ENCODE measurements at regions not wholly inside any gene's neighbourhood (a gene's known extent, or its start where the extent isn't known, plus 50 kb on each side); places are given as distances from the start of the nearest gene placed in this dataset.
"Not testable (repeated sequence)": the region's sequence is repeated elsewhere in the genome, so short reads cannot be mapped to it uniquely, and the experiment has no call there.

DNA sequence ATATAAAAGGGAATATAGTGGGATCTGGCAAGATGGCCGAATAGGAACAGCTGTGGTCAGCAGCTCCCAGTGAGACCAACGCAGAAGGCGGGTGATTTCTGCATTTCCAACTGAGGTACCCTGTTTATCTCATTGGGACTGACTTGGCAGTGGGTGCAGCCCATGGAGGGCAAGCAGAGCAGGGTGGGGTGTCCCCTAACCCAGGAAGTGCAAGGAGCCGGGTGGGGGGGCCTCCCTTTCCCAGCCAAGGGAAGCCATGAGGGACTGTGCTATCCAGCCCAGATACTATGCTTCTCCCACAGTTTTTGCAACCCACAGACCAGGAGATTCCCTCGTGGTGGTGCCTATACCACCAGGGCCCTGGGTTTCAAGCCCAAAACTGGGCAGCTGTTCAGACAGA lies 342.4 kb downstream of the RPS29 start:
- not testable (repeated sequence) for DNase-seq (ENCODE audit: low read depth, low spot score)

DNA sequence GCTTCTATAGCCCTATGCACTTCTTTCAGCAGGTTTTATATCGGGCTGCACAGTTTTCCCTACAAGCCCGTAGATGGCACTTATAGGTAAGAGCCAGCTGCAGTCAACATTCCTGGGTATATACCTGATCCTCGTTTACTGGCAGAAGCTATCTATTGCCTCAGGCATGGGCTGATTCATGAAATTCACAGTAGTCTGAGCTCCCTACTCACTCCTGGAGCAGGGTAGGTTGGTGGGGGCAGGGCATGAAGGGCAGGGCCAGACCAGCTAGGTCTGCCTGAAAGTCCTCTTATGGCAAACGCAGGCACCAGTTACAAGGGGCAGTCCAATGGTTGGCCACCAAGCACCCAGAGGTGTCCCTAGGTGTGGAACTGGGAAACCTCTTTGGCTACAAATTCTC lies 345.8 kb downstream of the RPS29 start:
- no peak for DNase-seq (ENCODE audit: low read depth, low spot score)

DNA sequence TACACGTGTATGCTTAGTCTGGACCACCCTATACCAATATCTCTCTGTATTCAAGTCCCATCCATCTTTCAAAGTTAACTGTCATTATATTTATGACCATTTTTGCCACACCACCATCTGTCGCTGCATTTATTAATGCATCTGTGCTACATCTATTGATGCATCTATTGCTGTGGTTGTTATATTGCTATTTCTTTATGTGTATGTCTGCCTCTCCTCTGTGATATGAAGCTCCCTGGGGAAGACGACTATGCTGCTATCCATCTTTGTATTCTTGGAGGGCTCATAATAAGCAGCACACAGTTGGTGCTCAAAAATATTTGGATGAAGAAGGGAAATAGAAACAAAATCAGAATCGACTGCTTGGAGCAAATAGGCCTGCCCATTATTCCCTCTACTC lies 357.6 kb downstream of the RPS29 start:
- DNase-seq (ENCODE audit: low read depth, low spot score) = no peak

DNA sequence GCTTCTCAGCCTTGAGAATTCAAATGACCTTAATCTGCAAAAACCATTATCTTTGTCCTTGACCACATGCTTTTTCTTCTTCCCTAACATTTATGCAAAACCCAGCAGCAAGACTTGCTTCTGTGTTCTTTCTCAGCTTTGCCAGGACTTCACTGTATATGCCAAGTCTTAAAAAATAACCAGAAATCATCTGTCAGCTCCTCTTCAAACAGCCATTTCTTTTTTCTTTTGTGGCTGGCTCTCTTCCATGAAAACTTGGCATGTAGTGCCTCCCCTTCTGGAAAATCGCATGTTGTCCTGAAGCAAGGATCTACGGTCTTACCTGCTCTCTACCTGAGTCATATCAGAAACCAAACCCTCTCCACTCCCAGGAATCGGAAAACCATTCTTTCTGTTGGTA lies 364.9 kb downstream of the RPS29 start:
- no peak for DNase-seq (ENCODE audit: low read depth, low spot score)

DNA sequence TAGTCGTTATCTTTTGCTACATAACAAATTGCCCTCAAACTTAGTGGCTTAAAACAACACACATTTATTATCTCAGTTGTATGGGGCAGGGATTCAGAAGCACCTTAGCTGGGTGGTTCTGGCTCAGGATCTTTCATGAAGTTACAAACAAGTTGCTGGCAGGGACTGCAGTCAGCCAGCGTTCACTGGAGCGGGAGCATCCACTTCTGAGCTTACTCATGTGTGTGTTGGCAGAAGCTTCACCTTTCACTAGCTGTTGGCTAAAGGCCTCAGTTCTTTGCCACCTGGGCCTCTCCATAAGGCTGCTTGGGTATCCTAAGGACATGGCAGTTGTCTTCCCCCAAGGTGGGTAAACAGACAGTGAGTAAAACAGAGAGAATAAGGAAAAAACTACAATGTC lies 365.7 kb downstream of the RPS29 start:
- DNase-seq (ENCODE audit: low read depth, low spot score) = no peak

DNA sequence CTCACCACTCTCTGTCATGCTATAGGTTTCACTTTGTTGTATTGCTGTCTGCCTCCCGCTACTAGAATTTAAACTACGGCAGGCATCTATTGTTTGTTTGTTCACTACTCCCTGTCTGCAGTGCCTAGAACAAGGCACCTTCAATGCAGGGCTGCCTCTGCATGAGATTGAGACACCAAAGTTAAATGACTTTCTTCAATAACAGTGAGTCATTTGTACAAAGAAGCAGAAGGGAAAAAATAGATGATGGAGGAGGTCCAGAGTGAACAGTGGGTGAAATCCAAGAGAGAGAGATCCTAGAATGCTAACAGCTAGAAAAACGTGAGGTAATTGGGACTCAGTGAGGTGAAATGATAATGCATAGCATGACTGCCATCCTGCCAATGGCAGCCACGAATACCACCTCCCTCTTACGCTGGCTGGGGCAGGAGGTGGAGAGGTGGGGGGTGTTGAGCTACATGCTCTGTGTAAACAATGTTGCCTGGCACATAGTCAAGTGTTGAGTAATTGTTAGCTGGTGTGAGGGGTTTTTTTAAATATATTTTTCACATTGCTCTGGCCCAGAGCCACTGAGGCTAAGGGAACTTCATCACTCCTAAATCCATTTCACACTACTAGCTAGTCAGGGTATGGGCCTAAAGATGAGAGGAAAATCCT lies 367.6 kb downstream of the RPS29 start:
- no peak for DNase-seq (ENCODE audit: low read depth, low spot score)

DNA sequence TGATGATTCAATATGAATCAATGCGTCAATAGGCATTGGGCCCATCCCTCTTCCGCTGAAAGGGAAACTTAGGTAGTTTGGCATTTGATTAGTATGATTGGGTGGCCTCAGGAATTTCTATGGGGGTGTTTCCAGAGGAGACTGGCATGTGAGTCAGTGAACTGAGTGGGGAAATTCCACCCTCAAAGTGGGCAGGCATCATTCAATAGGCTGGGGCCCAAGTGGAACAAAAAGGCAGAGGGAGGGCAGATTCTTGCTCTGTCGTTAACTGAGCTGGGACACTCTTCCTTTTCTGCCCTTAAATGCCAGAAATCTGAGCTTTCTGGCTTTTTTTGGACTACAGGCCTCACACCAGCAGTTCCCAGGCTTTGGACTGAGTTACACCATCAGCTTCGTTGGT lies 373.5 kb downstream of the RPS29 start:
- no peak for DNase-seq (ENCODE audit: low read depth, low spot score)

DNA sequence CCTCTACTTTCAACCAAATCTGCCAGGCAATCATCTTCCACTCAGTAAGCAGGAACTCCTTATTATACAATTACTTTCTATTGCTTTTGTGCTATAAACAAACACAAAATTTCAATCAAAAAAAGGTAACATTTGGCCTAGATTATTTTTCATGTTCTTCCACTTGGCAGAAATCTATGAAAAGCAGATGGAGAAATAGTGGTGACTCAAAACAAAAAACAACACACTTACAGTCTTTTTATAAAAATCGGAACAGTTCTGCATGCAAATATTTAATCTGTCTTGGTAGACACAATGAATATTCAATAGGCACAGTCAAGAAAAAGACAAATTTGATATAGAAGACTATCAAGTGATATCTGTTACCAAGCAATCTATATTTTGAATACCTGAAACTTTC lies 376.8 kb downstream of the RPS29 start:
- no peak for DNase-seq (ENCODE audit: low read depth, low spot score)

DNA sequence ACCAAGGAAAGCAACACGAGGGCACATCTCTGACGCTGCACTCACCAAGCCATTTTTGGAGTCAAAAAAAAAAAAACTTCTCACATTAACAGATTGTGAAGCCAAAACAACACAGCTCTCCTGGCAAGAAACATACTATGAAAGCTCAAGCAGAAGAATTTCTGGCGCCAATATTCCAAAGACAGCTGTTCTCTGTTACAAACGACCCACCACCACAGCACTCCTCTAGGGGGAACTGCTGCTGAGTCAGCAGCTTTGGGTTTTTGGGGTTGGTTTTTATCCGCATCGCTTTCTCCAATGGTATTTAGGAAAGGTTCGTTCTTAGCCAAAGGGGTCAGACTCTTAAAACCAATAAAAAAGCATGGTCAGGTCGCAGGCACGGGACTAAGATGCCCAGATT lies 379.4 kb downstream of the RPS29 start:
- no peak for DNase-seq (ENCODE audit: low read depth, low spot score)

DNA sequence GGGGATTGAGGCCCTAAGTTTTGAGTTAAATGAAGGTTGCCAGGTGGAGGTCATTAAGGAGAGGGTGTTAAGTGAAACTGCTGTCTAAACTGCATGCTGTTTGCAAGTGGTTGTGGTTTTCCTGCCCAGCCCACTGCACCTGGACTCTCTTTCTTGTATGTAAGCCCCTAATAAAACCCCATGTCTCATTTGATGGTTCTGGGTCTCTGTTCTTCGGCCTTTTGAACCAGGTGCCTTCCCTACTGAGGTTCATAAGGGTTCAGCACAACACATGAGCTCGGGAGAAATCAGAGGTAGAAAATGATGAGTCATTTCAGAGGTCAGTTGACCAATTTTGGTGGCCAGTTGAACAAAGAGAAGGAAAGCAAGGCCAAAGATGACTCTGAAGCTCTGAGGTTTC lies 382.5 kb downstream of the RPS29 start:
- DNase-seq (ENCODE audit: low read depth, low spot score) = no peak

DNA sequence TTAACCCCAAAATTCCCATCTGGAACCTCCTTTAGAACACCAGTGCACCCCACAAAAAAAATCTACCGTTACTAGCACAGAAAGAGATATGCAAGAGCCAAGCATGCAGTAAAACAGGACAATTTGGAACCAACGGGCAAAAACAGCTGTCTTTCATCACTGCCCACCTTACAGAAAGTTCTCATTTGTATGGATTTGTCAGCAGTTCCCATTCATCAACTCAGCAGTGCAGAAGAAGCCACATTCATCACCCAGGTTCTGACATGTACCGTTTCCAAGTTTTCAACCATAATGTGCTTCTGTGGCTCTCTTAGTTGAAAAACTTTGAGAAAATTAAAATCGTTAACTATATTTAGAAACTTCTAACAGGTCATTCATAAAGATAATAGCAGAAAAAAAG lies 387.0 kb downstream of the RPS29 start:
- DNase-seq (ENCODE audit: low read depth, low spot score) = no peak

DNA sequence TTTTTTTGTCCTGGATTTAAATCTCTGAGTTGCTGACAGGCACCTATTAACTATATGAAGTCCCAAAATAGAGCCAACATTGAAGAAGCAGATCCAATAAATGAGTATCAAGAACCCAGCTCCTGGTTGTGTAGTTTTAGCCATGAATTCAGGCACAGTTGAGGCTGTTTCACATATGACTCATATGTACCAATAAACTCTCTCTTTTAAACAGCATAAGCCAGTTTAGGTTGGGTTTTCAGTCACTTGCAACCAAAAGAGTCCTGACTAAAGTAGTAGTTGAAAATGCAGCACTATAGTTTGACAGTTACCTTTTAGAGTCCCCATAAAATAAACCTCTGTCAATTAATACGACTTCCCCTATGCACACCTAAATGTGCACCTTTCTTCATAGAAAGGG lies 389.9 kb downstream of the RPS29 start:
- no peak for DNase-seq (ENCODE audit: low read depth, low spot score)

DNA sequence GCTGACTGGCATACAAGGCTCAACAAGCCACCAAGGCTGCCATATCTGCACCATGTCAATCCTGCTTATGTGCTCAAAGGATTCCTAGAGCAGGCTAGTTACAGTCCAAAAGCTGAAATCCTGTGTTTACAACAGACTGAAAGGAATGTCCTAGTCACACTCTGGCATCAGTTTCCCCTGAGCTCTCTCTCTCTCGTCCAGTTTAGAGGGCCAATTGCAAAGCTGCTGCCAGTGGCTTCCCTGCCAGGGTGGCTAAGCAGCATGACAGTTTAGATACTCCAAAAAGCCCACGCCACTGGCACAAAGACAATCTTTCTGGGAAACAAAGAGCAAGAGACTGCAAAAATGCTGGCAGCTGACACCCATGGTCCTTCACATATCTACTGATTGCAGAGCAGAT lies 392.1 kb downstream of the RPS29 start:
- DNase-seq (ENCODE audit: low read depth, low spot score) = no peak

DNA sequence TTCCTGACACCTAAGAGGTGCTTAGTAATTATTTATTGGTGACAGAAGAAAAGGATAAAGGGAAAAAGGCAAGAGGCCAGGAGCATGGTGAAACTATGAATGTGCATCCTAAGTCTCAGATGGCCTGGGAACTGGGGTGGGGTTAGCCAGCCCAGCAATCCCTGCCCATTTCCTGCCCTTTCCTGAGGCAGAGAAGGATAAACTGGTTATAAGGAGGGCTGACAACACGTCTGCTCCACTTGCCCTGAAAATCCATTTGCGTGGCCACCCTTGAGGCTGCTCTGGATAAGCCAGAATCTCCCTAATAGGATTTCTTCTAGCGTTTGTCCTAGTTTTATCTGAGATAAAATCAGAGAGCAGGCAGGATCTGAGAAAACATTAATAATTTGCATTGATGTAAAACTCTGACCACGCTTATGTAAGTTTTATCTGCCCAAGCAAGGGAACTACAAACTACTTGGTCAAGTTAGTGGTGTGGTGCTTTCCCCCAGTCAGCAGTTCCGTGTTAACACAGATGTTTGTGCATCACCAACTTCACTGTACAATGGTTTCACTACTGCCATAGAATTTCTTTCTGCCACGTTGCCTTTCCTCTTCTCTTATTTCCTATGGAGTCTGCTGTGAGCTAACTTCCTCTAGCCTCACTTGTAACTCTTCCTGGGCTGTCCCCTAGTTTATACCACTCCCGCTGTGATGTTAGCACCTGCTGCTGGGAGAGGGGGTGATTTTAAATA lies 392.7 kb downstream of the RPS29 start:
- no peak for DNase-seq (ENCODE audit: low read depth, low spot score)

DNA sequence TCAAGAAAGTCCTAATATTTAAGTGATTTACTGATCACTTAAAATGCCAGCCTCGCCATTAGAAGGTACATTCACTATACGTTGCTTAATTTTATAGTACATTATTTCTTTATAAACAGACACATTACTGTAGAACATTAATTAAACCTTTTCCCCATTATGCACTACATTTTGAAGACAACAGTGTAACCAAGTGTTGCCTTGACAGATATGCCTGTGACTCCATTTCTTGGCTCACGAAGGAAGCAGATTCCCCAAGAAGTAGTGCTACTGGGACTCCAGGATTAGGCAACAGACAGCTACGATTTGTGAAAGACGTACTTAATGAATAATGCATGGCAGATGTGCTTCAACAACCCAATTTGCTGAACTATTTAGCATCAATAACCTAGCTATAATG lies 394.8 kb downstream of the RPS29 start:
- no peak for DNase-seq (ENCODE audit: low read depth, low spot score)

DNA sequence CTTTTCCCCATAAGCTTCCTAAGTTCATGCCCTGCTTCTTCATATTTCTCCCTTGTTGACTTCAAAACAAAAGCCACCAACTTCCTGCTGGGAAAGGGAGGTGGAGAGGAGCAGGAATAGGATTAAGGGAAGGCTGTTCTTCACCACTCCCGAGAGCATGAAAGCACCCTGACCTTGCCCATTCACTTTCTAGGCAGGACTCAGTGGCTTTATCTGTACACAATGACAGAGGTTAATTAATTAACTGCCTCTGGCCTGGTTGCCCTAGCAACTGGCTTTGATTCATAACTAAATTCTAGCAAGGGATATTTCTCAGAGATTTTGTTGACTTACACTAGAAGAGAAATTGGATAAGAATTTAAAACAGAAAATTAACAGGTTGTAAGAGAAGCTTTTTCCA lies 396.8 kb downstream of the RPS29 start:
- DNase-seq (ENCODE audit: low read depth, low spot score) = no peak

DNA sequence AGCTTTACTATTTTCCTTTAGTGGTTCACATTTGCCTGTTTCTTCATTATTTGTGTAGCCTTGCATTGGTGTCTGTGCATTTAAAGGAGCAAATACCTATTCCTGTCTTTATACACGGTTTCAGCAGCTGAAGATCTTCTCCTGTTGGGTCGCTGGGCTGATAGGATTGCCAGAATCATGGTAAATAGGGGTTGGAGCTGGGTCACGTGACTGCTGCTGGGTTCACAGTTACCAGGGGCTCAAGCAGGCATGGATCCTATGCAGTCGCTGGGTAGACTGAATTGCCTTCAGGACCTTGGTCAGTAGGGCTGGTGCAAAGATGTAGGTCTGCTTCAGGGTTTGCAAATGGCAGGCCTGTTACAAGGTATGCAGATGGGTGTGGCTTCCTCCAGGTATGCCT lies 398.4 kb downstream of the RPS29 start:
- no peak for DNase-seq (ENCODE audit: low read depth, low spot score)

DNA sequence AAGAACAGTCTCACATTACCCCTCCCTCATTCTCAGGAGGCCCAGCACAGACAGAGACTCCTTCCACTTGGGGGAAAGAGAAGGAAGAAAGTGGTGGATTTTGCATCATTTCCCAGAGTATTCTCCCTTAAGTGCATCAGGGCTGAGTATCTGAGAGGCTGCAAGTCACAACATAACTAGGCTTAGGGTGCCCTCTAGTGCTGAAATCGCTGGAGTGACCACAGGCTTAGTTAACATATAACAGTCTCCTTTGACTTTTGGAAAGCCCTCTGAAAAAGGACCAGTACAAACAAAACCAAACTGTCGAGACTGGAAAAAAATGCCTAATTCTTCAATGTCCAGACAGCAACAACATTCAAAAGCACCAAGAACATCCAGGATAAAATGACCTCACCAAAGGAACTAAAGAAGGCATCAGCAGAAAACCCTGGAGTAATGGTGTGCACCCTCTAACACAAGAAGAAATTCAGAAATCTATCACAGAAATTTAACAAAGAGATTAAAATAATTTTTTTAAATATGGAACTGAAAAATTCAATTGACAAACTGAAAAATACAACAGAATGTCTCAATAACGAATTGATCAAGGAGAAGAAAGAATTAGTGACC lies 412.3 kb downstream of the RPS29 start:
- DNase-seq (ENCODE audit: low read depth, low spot score) = peak; percentile 40

DNA sequence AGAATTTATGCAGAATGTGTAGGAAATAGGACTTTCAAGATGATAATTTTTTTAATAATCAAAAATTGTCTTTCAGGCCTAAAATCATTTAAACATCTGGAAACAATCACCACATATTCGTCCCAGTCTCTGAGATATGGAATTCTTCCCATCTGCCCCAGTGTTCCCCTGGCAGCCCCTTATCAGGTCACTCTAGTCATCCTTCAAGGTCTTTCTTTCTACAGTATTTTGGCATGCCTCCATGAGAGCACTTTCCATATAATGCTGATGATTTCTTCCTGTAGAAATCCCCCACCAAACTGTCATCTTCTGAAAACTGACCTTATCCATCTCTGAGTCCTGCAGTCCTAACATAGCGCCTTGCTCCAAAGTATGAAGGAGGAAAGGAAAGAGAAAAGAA lies 422.1 kb downstream of the RPS29 start:
- no peak for DNase-seq (ENCODE audit: low read depth, low spot score)

DNA sequence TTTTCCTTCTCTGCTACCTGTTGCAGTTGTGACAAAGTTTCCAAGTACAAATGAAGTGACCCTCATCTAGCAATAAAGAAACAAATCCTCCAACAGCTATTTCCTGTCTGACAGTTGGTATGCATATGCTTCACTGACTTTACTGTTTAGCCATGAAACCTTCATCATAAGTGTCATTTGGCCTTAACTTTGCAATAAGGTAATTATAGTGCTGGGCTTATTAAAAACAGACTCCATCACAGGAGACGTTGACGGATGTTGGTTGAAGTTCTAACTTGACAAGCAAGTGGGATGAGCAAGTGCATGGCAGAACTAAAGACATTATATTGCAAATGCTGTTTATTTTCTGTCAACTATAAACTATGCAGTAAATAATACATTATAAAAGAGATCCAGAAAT lies 425.2 kb downstream of the RPS29 start:
- DNase-seq (ENCODE audit: low read depth, low spot score) = no peak

DNA sequence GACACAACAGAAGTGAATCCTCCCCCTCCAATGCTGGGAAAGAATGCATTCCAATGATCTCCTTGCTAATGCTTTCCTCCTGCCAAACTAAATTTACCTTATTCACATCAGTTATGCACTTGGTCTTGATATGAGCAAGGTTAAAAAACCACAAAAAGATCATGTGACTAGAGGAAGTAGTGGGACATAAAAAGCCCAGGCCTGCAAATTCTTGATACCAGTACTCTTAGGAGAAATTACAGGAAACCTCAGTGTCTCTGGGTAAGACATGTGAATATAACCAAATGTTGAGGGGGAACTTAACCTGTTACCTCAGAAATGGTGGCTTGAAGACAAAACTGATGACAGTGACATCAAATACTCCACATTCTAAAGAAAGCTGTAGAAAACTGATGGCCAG lies 427.1 kb downstream of the RPS29 start:
- DNase-seq (ENCODE audit: low read depth, low spot score) = no peak

DNA sequence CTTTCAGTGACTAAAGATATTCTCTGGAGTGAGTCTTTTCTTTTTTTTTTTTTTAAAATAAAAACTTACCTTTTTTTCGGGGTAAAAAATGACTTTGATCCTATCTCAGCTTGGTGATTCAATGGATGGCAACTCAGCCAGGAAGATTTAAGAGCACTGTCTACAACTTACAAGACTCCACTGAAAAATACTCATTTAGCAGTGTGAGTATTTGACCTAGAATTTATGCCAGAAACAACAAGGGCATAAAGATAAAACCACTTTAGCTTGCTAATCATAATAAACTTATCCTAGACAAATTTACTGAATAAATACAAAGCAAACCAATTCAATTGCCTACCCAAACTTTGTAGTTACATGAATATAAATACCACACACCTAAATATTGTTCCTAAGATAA lies 446.6 kb downstream of the RPS29 start:
- DNase-seq (ENCODE audit: low read depth, low spot score) = no peak

DNA sequence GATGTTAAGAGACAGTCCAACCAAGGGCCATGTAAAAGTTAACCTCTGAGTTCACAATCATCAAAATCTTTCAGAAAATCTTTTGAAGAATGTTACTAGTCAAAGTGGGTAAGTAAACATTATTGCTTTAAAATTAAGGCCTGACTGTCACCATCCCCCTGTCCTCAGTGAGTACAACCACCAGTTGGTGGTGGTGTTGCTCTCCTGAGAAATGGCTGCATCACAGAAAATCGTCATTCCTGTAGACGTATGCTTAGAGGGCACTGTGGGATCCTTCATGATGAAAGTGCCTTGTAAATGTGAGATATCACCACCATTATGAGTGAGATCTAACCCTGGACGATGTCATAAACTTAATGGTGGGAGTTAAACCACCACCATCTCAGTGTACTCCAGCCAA lies 451.2 kb downstream of the RPS29 start:
- no peak for DNase-seq (ENCODE audit: low read depth, low spot score)
